HS-27A (cell line): ENCODE measurements at regions not wholly inside any gene's neighbourhood (a gene's known extent, or its start where the extent isn't known, plus 50 kb on each side); places are given as distances from the start of the nearest gene placed in this dataset.

Source experiments
- DNase-seq: peaks from one replicate; pipeline ENCODE4 v3.0.0-alpha.2; 2012; ENCODE audit warnings: low read depth, missing footprints

GRCh38 chr15:37698679-37699078 is 235.8 kb upstream of the TMCO5A start:
- DNase-seq, result no peak

GRCh38 chr15:37701230-37701629 is 233.2 kb upstream of the TMCO5A start:
- DNase-seq, result no peak

GRCh38 chr15:37709669-37710068 is 224.8 kb upstream of the TMCO5A start:
- no peak for DNase-seq

GRCh38 chr15:37715101-37715500 is 219.3 kb upstream of the TMCO5A start:
- no peak for DNase-seq

- DNase-seq, result no peak
These were observed 214.2 kb upstream of the TMCO5A start for GRCh38 chr15:37720267-37720666.

- DNase-seq, result no peak
These were observed 203.2 kb upstream of the TMCO5A start for GRCh38 chr15:37731146-37731746.

- no peak for DNase-seq
These were observed 200.8 kb upstream of the TMCO5A start for GRCh38 chr15:37733628-37734027.

- DNase-seq, result no peak
These were observed 193.8 kb upstream of the TMCO5A start for GRCh38 chr15:37740623-37741141.

GRCh38 chr15:37743826-37744225 is 190.6 kb upstream of the TMCO5A start:
- DNase-seq, result no peak

GRCh38 chr15:37744521-37744920 is 189.9 kb upstream of the TMCO5A start:
- no peak for DNase-seq

GRCh38 chr15:37751401-37751800 is 183.0 kb upstream of the TMCO5A start:
- no peak for DNase-seq

GRCh38 chr15:37756407-37756806 is 178.0 kb upstream of the TMCO5A start:
- no peak for DNase-seq

- no peak for DNase-seq
These were observed 176.0 kb upstream of the TMCO5A start for GRCh38 chr15:37758412-37758811.

GRCh38 chr15:37764733-37765191 is 169.7 kb upstream of the TMCO5A start:
- DNase-seq, result peak; percentile 69

- no peak for DNase-seq
These were observed 168.7 kb upstream of the TMCO5A start for GRCh38 chr15:37765786-37766185.

GRCh38 chr15:37767841-37768455 is 166.5 kb upstream of the TMCO5A start:
- no peak for DNase-seq

- no peak for DNase-seq
These were observed 163.0 kb upstream of the TMCO5A start for GRCh38 chr15:37771465-37771864.

GRCh38 chr15:37773111-37773860 is 161.2 kb upstream of the TMCO5A start:
- DNase-seq, result peak; percentile 92

- no peak for DNase-seq
These were observed 159.5 kb upstream of the TMCO5A start for GRCh38 chr15:37774961-37775360.

- no peak for DNase-seq
These were observed 157.4 kb upstream of the TMCO5A start for GRCh38 chr15:37777006-37777405.

- DNase-seq, result no peak
These were observed 151.2 kb upstream of the TMCO5A start for GRCh38 chr15:37783290-37783689.

- DNase-seq, result no peak
These were observed 146.1 kb upstream of the TMCO5A start for GRCh38 chr15:37788330-37788729.

- no peak for DNase-seq
These were observed 145.6 kb upstream of the TMCO5A start for GRCh38 chr15:37788767-37789396.
